HG03039 (cell line): ENCODE measurements at regions not wholly inside any gene's neighbourhood (a gene's known extent, or its start where the extent isn't known, plus 50 kb on each side); places are given as distances from the start of the nearest gene placed in this dataset.

Experiments used
- ATAC-seq: cut with Tn5 transposase; IDR thresholded peaks from one replicate; pipeline ENCODE4 v1.9.1; 2021; ENCODE audit warnings: mild to moderate bottlenecking, moderate library complexity; ENCODE audit not compliant: unreplicated experiment

DNA sequence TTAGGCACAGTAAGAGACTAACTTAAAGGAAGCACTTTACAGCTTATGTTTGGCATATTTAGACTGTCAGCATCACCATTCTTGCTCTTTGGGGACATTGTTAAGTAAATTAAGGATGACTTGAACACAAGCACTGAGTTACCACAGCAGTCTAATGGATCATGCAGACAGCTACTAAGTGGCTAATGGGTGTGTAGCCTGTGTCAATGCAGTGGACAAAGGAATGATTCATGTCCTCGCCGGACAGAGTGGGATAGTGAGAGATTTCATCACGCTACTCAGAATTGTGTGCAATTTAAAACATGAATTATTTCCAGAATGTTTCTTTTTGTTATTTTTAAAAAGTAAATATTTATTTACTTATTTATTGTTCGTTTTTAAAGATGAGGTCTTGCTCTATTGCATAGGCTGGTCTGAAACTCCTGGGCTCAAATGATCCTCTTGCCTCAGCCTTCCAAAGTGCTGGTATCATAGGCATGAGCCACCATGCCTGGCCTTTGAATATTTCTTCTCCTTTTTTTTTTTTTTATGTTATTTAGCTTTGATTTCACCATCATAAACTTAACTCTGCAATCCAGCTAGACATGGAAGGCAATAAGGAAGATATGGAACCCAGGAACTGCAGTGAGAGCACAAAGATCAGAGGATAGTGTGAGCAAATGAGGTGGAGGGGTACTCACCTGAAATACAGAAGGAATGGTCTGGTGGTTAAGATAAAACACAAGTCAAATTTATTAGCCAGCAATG lies 53.0 kb upstream of the KLF4 start:
- ATAC-seq, result no peak

- ATAC-seq, result no peak
Observed at GRCh38 chr9:107541523-107541922, 52.0 kb upstream of the KLF4 start.

- ATAC-seq, result no peak
Observed at GRCh38 chr9:107540164-107540561, 50.6 kb upstream of the KLF4 start.

DNA sequence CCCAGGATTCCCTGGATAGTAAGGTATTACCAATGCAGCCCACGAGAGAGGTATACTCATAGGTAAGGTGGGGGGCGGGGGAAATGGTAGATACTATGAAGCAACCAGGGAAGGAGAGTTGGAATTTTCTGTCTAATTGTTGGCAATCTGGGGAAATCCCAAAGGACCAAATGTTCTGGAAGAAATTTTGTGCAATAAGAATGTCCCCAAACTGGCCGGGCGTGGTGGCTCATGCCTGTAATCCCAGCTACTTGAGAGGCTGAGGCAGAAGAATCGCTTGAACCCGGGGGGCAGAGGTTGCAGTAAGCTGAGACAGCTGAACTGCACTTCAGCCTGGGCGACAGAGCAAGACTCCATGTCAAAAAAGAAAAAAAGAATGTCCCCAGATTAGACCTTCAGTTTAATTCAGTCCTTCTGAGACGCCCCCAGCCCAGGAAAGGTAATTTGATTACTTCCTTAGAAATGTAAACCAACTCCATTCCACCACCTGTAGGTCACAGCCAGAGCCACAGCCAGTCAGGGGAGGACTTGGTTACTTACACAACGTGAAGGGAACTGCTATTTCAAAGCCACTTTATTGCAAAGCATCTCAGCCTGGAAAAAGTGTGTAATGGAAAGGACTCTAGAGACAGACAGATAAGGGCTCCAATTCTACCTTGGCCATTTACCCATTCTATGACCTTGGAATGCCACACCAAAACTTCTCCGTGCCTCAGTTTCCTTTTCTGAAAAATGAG lies 50.0 kb upstream of the KLF4 start:
- ATAC-seq, result no peak
